Mucosa of descending colon (tissue), 3 donors: ENCODE measurements at regions not wholly inside any gene's neighbourhood (a gene's known extent, or its start where the extent isn't known, plus 50 kb on each side); places are given as distances from the start of the nearest gene placed in this dataset.

Experiments
- ATAC-seq: fragments of 200-7000 bp; cut with Tn5 transposase; one replicate; pipeline ENCODE4 v1.9.1; 2020; ENCODE audit warnings: mild to moderate bottlenecking, moderate library complexity
- DNase-seq, 3 donors: peaks; one replicate each; pipeline ENCODE4 v3.0.0-alpha.2; 2020
- H3K36me3 ChIP-seq: fragments of 200-600 bp; one replicate; pipeline ENCODE4 v1.8.0; 2021; ENCODE audit warnings: low read depth, mild to moderate bottlenecking
- H3K4me1 ChIP-seq: fragments of 200-600 bp; one replicate; pipeline ENCODE4 v1.8.0; 2021; ENCODE audit warnings: low read depth, mild to moderate bottlenecking
- H3K4me3 ChIP-seq: fragments of 200-600 bp; one replicate; pipeline ENCODE4 v1.8.0; 2021; ENCODE audit warnings: mild to moderate bottlenecking
- H3K9me3 ChIP-seq: fragments of 200-600 bp; one replicate; pipeline ENCODE4 v1.8.0; 2021; ENCODE audit warnings: mild to moderate bottlenecking
- CTCF ChIP-seq: fragments of 200-600 bp; IDR thresholded peaks from one replicate; pipeline ENCODE4 v1.8.0; 2022; ENCODE audit warnings: antibody characterized with exemption, mild to moderate bottlenecking
- intact Hi-C, 2 donors: fragments of 100-400 bp; cut with DNase I in 1 of 2; cut with micrococcal nuclease in 1 of 2; formaldehyde crosslinking; loops; one replicate each; pipeline versions ENCODE4 v1.11.0 to v1.11.1; 2022; cut with DNase I, micrococcal nuclease
- donor health status: DM: no; HTN: no; CAD: no; lungs with moderate emphysema.
- donor health status: DM: no; HTN: no; CAD: no.
- donor health status: DM: no; HTN: yes; CAD: no.

GRCh38 chr3:83740504-83740903 lies 1218.3 kb upstream of the CADM2 start:
- DNase-seq (no peak), ATAC-seq (no peak)
- no peaks in the 10 kb centered on the region for H3K4me1 ChIP-seq
- H3K9me3 ChIP-seq, result peaks cover 6% of the 10 kb centered on the region
- no peak for TF ChIP-seq CTCF
- H3K4me3 ChIP-seq, result no peak overlapping the region
- intact Hi-C loops, result no loop called here
- no peaks in the 10 kb centered on the region for H3K36me3 ChIP-seq

DNA sequence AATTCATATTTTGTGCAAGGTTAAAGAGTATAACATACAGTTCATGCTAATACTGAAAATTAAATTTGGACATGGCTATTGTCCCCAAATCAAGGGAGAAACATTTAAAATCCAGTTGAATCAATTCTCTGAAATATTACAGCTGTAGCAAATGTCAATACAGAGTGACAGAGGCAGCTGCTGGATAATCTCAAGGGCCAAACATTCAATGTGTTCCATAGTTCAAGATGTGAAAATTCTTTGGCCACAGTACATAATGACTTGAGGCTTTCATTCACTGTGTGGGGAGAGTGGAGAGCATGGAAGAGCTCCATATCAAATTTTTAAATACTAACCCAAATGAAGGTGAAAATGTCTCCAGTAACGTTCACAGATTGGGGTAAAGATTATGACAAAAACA lies 1192.8 kb upstream of the CADM2 start:
- ATAC-seq, result no peak
- DNase-seq, result no peak
- Histone ChIP-seq H3K4me1 (no peaks in the 10 kb centered on the region), H3K4me3 (no peak overlapping the region), H3K9me3 (peaks cover 46% of the 10 kb centered on the region), H3K36me3 (no peaks in the 10 kb centered on the region)
- no peak for TF ChIP-seq CTCF
- intact Hi-C loops, result no loop called here

DNA sequence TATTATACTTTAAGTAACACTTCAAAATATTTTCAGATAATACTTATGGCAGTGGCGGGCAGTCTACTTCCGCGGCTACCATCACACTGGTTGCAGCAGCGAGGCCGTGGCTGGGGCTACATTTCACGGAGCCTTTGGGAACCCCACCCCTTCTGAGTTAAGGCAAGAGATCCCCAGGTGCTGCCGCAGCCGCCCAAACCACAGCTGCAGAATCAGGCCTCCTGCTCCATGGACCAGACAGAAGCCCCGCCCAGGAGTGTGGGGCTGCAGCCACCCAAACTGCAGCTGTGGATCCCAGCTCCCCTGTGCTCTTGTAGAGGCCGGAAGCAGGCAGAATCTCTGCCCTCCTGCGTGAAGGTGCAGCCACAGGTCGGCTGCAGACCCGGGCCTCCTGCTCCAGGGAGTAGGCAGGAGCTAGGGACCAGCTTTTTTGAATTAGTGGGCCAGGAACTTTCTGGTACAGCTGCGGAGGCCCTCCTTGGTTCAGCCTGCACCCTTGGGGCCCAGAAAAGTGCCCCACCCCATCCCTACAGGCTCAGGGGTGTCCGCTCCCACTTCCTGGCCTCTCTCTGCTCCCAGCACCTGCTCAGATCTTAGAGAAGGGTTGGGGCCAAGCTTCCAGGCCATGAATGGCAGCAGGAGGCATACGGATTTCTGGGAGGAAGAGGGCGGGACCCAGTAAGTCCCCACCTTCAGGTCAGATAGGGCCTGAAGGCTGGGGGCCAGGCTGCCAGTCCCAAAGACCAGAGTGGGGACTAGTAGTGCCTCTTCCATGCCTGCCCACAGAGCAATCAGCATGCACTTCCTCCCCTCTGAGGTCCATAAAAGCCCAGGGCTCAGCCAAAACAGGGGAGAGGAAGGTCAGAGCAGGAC lies 1188.8 kb upstream of the CADM2 start:
- Histone ChIP-seq H3K36me3 (no peaks in the 10 kb centered on the region), H3K9me3 (peaks cover 30% of the 10 kb centered on the region), H3K4me3 (no peak overlapping the region), H3K4me1 (no peaks in the 10 kb centered on the region)
- ATAC-seq, result no peak
- intact Hi-C loops, result no loop called here
- no peak for TF ChIP-seq CTCF
- DNase-seq, result peak in 1 of 3 donors; percentile 34

GRCh38 chr3:83770664-83771402 lies 1188.0 kb upstream of the CADM2 start:
- intact Hi-C loops, result no loop called here
- peaks cover 29% of the 10 kb centered on the region for H3K9me3 ChIP-seq
- H3K4me3 ChIP-seq, result no peak overlapping the region
- no peaks in the 10 kb centered on the region for H3K4me1 ChIP-seq
- ATAC-seq (no peak), DNase-seq (no peak)
- no peaks in the 10 kb centered on the region for H3K36me3 ChIP-seq
- TF ChIP-seq CTCF, result no peak

DNA sequence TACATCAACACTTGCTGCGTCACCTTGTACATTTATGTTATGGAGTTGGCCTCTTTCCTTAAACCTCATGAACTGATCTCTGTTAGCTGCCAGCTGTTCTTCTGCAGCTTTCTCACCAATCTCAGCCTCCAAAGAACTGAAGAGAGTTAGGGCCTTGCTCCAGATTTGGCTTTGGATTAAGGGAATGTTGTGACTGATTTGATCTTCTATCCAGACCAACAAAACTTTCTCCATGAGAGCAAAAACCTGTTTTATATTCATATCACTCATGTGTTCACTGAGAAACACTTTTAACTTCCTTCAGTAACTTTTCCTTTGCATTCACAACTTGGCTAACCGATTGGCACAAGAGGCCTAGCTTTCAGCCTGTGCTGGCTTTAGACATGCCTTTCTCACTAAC lies 1156.0 kb upstream of the CADM2 start:
- intact Hi-C loops, result no loop called here
- Histone ChIP-seq H3K4me3 (no peak overlapping the region), H3K9me3 (peaks cover 11% of the 10 kb centered on the region), H3K36me3 (no peaks in the 10 kb centered on the region), H3K4me1 (no peaks in the 10 kb centered on the region)
- ATAC-seq (no peak), DNase-seq (no peak)
- no peak for TF ChIP-seq CTCF
